LNCaP clone FGC (cell line): ENCODE measurements at regions not wholly inside any gene's neighbourhood (a gene's known extent, or its start where the extent isn't known, plus 50 kb on each side); places are given as distances from the start of the nearest gene placed in this dataset.

Experiments
- DNase-seq: peaks from one replicate; pipeline ENCODE4 v3.0.0-alpha.2; 2011; ENCODE audit warnings: low read depth
- H3K4me3 ChIP-seq: 2 replicates; pipeline ENCODE4 v1.5.1; 2011; ENCODE audit warnings: mild to moderate bottlenecking, low read depth, low read length, control low read depth
- TF ChIP-seq, protein P1 (sequence below): IDR thresholded peaks from 2 replicates; pipeline ENCODE4 v1.5.1; 2012; ENCODE audit warnings: mild to moderate bottlenecking; ENCODE audit not compliant: control insufficient read depth, insufficient read depth; ENCODE audit errors: extremely low read depth

DNA sequence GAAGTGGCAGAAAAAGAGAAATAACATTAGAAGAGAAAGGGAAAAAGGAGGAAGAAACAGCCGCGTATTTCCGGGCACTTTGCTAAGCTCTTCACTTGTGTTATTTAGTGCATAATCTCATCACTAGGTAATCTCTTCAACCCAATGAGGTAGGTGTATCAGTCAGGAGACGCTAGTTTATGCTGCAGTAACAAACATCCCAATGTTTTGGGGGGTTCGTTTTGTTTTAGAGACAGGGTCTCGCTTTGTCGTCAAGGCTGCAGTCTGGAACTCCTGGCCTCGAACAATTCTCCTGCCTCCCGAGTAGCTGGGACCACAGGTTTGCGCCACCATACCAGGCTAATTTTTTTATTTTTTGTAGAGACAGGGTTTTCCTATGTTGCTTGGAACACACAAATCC is 61.7 kb downstream of the ZFP36L2 start:
- TF ChIP-seq, protein P1, sequence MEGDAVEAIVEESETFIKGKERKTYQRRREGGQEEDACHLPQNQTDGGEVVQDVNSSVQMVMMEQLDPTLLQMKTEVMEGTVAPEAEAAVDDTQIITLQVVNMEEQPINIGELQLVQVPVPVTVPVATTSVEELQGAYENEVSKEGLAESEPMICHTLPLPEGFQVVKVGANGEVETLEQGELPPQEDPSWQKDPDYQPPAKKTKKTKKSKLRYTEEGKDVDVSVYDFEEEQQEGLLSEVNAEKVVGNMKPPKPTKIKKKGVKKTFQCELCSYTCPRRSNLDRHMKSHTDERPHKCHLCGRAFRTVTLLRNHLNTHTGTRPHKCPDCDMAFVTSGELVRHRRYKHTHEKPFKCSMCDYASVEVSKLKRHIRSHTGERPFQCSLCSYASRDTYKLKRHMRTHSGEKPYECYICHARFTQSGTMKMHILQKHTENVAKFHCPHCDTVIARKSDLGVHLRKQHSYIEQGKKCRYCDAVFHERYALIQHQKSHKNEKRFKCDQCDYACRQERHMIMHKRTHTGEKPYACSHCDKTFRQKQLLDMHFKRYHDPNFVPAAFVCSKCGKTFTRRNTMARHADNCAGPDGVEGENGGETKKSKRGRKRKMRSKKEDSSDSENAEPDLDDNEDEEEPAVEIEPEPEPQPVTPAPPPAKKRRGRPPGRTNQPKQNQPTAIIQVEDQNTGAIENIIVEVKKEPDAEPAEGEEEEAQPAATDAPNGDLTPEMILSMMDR, result no peak
- DNase-seq, result no peak
- H3K4me3 ChIP-seq, result no peak overlapping the region

GRCh38 chr2:43163584-43164270 is 62.7 kb downstream of the ZFP36L2 start:
- H3K4me3 ChIP-seq, result no peak overlapping the region
- DNase-seq, result no peak

DNA sequence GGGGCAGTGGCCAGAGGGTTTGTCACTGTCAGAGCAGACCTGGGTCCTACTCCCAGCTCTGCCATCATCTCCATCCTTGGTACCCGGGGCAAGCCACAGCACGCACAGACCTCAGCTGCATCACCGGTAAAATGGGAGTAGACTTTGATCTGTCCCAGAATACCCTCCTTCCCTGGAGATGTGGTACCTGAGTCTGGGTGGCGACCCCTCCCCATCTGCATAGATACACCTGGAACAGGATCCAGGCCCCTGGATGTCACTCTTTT is 64.0 kb downstream of the ZFP36L2 start:
- TF ChIP-seq, protein P1, result no peak
- DNase-seq, result no peak
- H3K4me3 ChIP-seq, result no peak overlapping the region

More at GRCh38 chr2:43163584-43164270, 62.7 kb downstream of the ZFP36L2 start:
- TF ChIP-seq, protein P1, result no peak

DNA sequence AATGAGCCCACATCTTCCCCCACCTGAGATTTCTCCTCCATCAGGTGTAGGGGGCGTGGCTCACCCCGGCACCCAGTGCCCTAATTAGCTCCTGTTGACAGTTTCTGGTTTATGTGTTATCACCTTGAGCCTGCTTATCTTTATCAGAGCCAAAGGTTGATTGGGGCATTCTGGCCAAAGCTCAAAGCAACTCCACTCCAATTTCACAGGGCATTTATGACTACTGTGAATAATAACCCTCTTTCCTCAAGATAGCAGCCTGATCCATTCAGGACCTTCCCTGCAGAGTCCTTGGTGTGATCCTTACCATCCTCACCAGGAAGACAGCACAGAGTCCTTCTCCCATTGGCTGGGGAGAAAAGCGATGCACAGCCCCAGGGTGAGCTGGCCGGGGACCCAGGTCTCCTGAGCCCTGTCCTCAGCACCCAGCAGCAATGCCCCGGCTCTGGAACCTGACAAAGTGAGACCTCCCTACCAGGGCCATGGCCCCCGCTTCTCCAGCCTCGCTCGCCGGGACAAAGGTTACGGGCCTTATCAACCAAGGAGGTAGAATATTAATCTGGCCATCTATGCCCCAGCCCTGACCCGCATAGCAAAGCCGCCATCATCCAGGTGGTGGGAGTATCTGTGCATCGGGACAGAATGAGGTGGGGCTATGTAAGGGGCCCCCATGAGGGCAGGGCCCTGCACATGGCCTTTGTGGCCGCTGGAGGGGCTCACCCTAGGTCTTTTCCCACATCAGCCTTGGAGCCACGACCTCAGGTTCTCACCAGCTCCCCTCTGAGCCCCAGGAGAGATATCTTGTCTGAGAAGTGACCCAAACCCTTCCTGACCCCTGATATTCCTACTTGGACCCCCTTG is 64.5 kb downstream of the ZFP36L2 start:
- TF ChIP-seq, protein P1, result no peak
- DNase-seq, result no peak
- H3K4me3 ChIP-seq, result no peak overlapping the region

- no peak for DNase-seq
- H3K4me3 ChIP-seq, result no peak overlapping the region
- TF ChIP-seq, protein P1, result no peak
Measured at GRCh38 chr2:43160778-43161177, 65.6 kb downstream of the ZFP36L2 start.

DNA sequence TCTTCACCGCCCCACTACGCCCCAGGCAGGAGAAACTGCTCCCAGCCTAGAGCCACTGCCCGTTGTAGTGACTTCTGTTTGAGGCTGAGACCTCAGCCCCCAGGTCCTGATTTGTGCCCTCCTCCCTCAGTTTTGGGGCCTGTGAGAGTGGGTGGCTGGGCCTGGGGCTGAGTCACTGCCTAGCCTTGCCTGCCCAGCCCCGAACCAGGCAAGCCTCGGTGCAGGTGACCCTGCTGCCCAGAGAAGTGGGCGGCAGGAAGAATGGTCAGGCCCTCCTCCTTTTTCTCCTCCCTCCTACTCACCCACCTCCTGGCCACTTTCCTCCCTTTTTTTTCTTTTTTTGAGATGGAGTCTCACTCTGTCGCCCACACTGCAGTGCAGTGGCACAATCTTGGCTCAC is 66.6 kb downstream of the ZFP36L2 start:
- TF ChIP-seq, protein P1, result no peak
- no peak overlapping the region for H3K4me3 ChIP-seq
- no peak for DNase-seq
